LNCaP clone FGC (cell line): ENCODE measurements at regions not wholly inside any gene's neighbourhood (a gene's known extent, or its start where the extent isn't known, plus 50 kb on each side); places are given as distances from the start of the nearest gene placed in this dataset.

Experiments used
- DNase-seq: peaks from one replicate; pipeline ENCODE4 v3.0.0-alpha.2; 2011; ENCODE audit warnings: low read depth
- H3K4me3 ChIP-seq: 2 replicates; pipeline ENCODE4 v1.5.1; 2011; ENCODE audit warnings: mild to moderate bottlenecking, low read depth, low read length, control low read depth
- CTCF ChIP-seq: IDR thresholded peaks from 2 replicates; pipeline ENCODE4 v1.5.1; 2012; ENCODE audit warnings: mild to moderate bottlenecking; ENCODE audit not compliant: control insufficient read depth, insufficient read depth; ENCODE audit errors: extremely low read depth

DNA sequence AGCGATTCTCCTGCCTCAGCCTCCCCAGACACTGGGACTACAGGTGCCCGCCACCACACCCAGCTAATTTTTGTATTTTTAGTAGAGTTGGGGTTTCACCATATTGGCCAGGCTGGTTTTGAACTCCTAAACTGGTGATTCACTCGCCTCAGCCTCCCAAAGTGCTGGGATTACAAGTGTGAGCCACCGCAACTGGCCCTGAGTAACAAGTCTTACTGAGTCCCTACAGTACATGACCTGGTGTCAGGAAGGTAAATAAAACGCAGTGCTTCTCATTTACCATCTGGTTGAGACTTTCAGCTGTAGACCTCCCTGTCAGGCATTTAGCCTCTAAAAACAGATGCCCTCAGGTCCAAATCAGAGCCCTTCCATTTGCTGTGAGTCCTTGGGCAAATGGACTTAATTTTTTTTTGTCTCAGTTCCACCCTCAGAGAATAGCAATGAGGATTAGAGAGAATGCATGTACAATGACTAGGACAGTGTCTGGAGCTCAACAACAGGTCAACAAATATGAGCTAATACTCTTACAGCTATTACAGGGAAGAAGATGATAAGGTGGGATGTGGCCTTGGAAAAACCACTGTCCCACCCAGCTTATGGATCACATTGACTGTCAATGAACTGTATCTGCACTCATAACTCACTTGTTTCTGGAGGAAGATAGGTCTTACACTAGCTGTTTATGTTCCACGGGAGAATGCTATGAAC lies 70.5 kb downstream of the PHLDA1 start:
- DNase-seq, result no peak
- no peak overlapping the region for H3K4me3 ChIP-seq
- TF ChIP-seq CTCF, result no peak

GRCh38 chr12:75960086-75960910 lies 71.3 kb downstream of the PHLDA1 start:
- TF ChIP-seq CTCF, result no peak
- no peak for DNase-seq
- H3K4me3 ChIP-seq, result no peak overlapping the region

- H3K4me3 ChIP-seq, result no peak overlapping the region
- DNase-seq, result no peak
Measured at GRCh38 chr12:75959506-75959905, 72.1 kb downstream of the PHLDA1 start.

GRCh38 chr12:75959060-75959459 lies 72.5 kb downstream of the PHLDA1 start:
- H3K4me3 ChIP-seq, result no peak overlapping the region
- no peak for TF ChIP-seq CTCF
- DNase-seq, result no peak

More at GRCh38 chr12:75959506-75959905, 72.1 kb downstream of the PHLDA1 start:
- TF ChIP-seq CTCF, result no peak

DNA sequence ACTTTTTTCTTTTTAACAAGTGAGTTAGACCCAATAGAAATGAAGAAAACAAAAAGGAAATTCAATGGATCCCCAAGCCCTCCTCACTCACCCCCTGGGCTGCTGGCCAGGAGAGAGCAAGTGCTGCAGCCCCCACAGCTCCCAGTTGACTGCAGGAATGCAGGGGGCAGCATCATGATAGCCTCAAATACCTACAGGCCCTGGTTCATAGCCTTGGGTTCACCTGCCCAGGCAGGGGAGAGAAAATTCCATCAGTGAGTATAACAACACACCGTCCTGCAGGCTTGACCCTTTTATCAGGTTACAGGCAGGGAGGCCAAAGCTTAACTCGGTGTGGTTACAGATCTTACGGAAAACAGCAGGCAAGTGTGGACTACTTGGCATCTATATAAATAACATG lies 76.3 kb downstream of the PHLDA1 start:
- H3K4me3 ChIP-seq, result no peak overlapping the region
- no peak for TF ChIP-seq CTCF
- no peak for DNase-seq

GRCh38 chr12:75954749-75955148 lies 76.8 kb downstream of the PHLDA1 start:
- DNase-seq, result no peak
- TF ChIP-seq CTCF, result no peak
- no peak overlapping the region for H3K4me3 ChIP-seq

DNA sequence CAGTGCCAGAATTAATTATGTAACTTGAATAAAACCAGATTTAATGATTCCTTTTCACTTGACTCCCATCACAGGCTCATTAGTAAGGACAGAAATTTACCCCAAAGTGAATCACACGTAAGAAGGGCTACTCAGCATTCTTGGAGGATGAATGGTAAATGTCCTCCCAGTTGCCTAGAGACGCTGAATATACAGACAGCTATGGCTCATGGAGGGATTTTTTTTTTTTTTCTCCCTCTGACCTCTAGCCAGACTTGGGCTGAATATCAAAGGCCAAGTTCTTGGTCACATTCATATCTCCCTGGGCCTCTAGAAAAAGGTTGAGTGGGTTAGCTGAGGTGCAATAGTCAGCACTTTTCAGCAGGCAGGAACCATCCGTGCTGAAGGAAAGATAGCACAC lies 77.5 kb downstream of the PHLDA1 start:
- no peak for DNase-seq
- no peak for TF ChIP-seq CTCF
- H3K4me3 ChIP-seq, result no peak overlapping the region
